Activated CD8-positive, alpha-beta T cell treated with anti-CD3 and anti-CD28 coated beads for 36 hours (primary cell): ENCODE measurements at regions not wholly inside any gene's neighbourhood (a gene's known extent, or its start where the extent isn't known, plus 50 kb on each side); places are given as distances from the start of the nearest gene placed in this dataset.

Experiments used
- ATAC-seq: fragments of 200-7000 bp; cut with Tn5 transposase; one replicate; pipeline ENCODE4 v1.10.0; 2021; ENCODE audit warnings: mild to moderate bottlenecking, moderate library complexity
- CTCF ChIA-PET: fragments of 350-600 bp; sonication (Branson Sonifier 250); formaldehyde crosslinking; loops from one replicate; lab custom pipeline; 2021; ENCODE audit warnings: antibody characterized with exemption; lab: Charles Lee
- POLR2A ChIA-PET: fragments of 350-600 bp; sonication (Branson Sonifier 250); formaldehyde crosslinking; loops from one replicate; lab custom pipeline; 2021; ENCODE audit warnings: antibody characterized with exemption; lab: Charles Lee
- DNase-seq: peaks from one replicate; pipeline ENCODE4 v3.0.0-alpha.2; 2020
- H3K27ac Mint-ChIP-seq: one replicate; pipeline ENCODE4 v1.8.0; 2021; ENCODE audit warnings: mild to moderate bottlenecking, mixed read lengths
- H3K27me3 Mint-ChIP-seq: one replicate; pipeline ENCODE4 v1.8.0; 2021; ENCODE audit warnings: mixed read lengths
- H3K36me3 Mint-ChIP-seq: one replicate; pipeline ENCODE4 v1.8.0; 2021; ENCODE audit warnings: low read depth, mixed read lengths
- H3K4me1 Mint-ChIP-seq: one replicate; pipeline ENCODE4 v1.8.0; 2021; ENCODE audit warnings: low read depth, mixed read lengths
- H3K4me3 Mint-ChIP-seq: one replicate; pipeline ENCODE4 v1.8.0; 2021; ENCODE audit warnings: mild to moderate bottlenecking, moderate library complexity, mixed read lengths
- H3K9me3 Mint-ChIP-seq: one replicate; pipeline ENCODE4 v1.8.0; 2021; ENCODE audit warnings: mixed read lengths
- CTCF ChIP-seq: fragments of 200-600 bp; IDR thresholded peaks from one replicate; pipeline ENCODE4 v1.8.0; 2022; ENCODE audit warnings: antibody characterized with exemption, mild to moderate bottlenecking
- intact Hi-C: fragments of 100-400 bp; cut with micrococcal nuclease; formaldehyde crosslinking; loops from one replicate; pipeline ENCODE4 v1.10.0; 2022

GRCh38 chr5:85951707-85952210 lies 666.0 kb upstream of the COX7C start:
- DNase-seq (no peak), ATAC-seq (no peak)
- Mint-ChIP-seq H3K27me3 (no peaks in the 10 kb centered on the region), H3K27ac (no peak overlapping the region), H3K9me3 (peaks cover 3% of the 10 kb centered on the region), H3K36me3 (no peaks in the 10 kb centered on the region), H3K4me1 (no peaks in the 10 kb centered on the region), H3K4me3 (no peak overlapping the region)
- ChIA-PET POLR2A (no interaction called here), CTCF (no interaction called here)
- TF ChIP-seq CTCF = no peak
- intact Hi-C loops = no loop called here

GRCh38 chr5:85952680-85953079 lies 665.1 kb upstream of the COX7C start:
- H3K4me3 Mint-ChIP-seq = no peak overlapping the region
- H3K27me3 Mint-ChIP-seq = no peaks in the 10 kb centered on the region
- no peak for ATAC-seq

GRCh38 chr5:85967681-85968080 lies 650.1 kb upstream of the COX7C start:
- intact Hi-C loops = no loop called here
- POLR2A ChIA-PET = no interaction called here
- no peak overlapping the region for H3K4me3 Mint-ChIP-seq
- DNase-seq = no peak
- H3K36me3 Mint-ChIP-seq = no peaks in the 10 kb centered on the region
- peaks cover 7% of the 10 kb centered on the region for H3K9me3 Mint-ChIP-seq
- no peak for ATAC-seq
- no peak for TF ChIP-seq CTCF
- no peaks in the 10 kb centered on the region for H3K4me1 Mint-ChIP-seq
- no peak overlapping the region for H3K27ac Mint-ChIP-seq
- CTCF ChIA-PET = no interaction called here
- no peaks in the 10 kb centered on the region for H3K27me3 Mint-ChIP-seq

More at GRCh38 chr5:85952680-85953079, 665.1 kb upstream of the COX7C start:
- Mint-ChIP-seq H3K4me1 (no peaks in the 10 kb centered on the region), H3K36me3 (no peaks in the 10 kb centered on the region), H3K9me3 (peaks cover 3% of the 10 kb centered on the region), H3K27ac (no peak overlapping the region)
- ChIA-PET CTCF (no interaction called here), POLR2A (no interaction called here)
- intact Hi-C loops = no loop called here
- TF ChIP-seq CTCF = no peak
- no peak for DNase-seq

GRCh38 chr5:85972539-85972938 lies 645.2 kb upstream of the COX7C start:
- ChIA-PET CTCF (no interaction called here), POLR2A (no interaction called here)
- intact Hi-C loops = no loop called here
- Mint-ChIP-seq H3K36me3 (no peaks in the 10 kb centered on the region), H3K27ac (no peak overlapping the region), H3K4me1 (no peaks in the 10 kb centered on the region), H3K27me3 (no peaks in the 10 kb centered on the region), H3K9me3 (peaks cover 7% of the 10 kb centered on the region), H3K4me3 (no peak overlapping the region)
- TF ChIP-seq CTCF = no peak
- ATAC-seq (no peak), DNase-seq (no peak)

GRCh38 chr5:85985167-85985566 lies 632.6 kb upstream of the COX7C start:
- POLR2A ChIA-PET = no interaction called here
- H3K4me3 Mint-ChIP-seq = no peak overlapping the region
- CTCF ChIA-PET = no interaction called here

More at GRCh38 chr5:85985167-85985566, 632.6 kb upstream of the COX7C start:
- Mint-ChIP-seq H3K9me3 (peaks cover 5% of the 10 kb centered on the region), H3K27me3 (no peaks in the 10 kb centered on the region), H3K4me1 (no peaks in the 10 kb centered on the region), H3K27ac (no peak overlapping the region), H3K36me3 (no peaks in the 10 kb centered on the region)
- intact Hi-C loops = no loop called here
- DNase-seq (no peak), ATAC-seq (no peak)
- no peak for TF ChIP-seq CTCF
